Caco-2 (cell line): ENCODE measurements at regions not wholly inside any gene's neighbourhood (a gene's known extent, or its start where the extent isn't known, plus 50 kb on each side); places are given as distances from the start of the nearest gene placed in this dataset.

Experiments
- BruUV-seq: library from RNA; stranded (reverse); fragments of 400-500 nt; replicated peaks from 2 replicates; lab custom pipeline; 2021; lab: Mats Ljungman, UMichigan
- CTCF ChIA-PET: fragments of 300-600 bp; sonication (Branson Sonifier 250); formaldehyde crosslinking; loops from one replicate; lab custom pipeline; 2022; ENCODE audit warnings: antibody characterized with exemption; lab: Charles Lee
- POLR2A ChIA-PET: fragments of 300-600 bp; sonication (Branson Sonifier 250); formaldehyde crosslinking; loops from one replicate; lab custom pipeline; 2022; ENCODE audit warnings: antibody characterized with exemption; lab: Charles Lee
- DNase-seq, 2 experiments: peaks; one replicate each; pipeline versions ENCODE4 v3.0.0 to v3.0.0-alpha.2; 2020 to 2022
- H3K27me3 ChIP-seq: replicated peaks from 2 replicates; pipeline ENCODE4 v1.6.0; 2011; ENCODE audit warnings: low read length; ENCODE audit not compliant: control insufficient read depth, insufficient read depth
- H3K36me3 ChIP-seq: 2 replicates; pipeline ENCODE4 v1.5.1; 2011; ENCODE audit warnings: low read length; ENCODE audit not compliant: control insufficient read depth, insufficient read depth
- H3K4me1 ChIP-seq: fragments of 250-450 bp; sonication (Bioruptor Pico); 2 replicates; pipeline ENCODE4 v1.5.1; 2020; ENCODE audit warnings: mild to moderate bottlenecking
- H3K4me3 ChIP-seq: 2 replicates; pipeline ENCODE4 v1.5.1; 2011; ENCODE audit warnings: low read depth, mild to moderate bottlenecking, control low read depth, low read length
- H3K9me3 ChIP-seq: fragments of 250-450 bp; sonication (Bioruptor Pico); 2 replicates; pipeline ENCODE4 v1.5.1; 2020; ENCODE audit warnings: mild to moderate bottlenecking, moderate library complexity
- H3K27ac Mint-ChIP-seq: one replicate; pipeline ENCODE4 v1.8.0; 2022; ENCODE audit warnings: mixed read lengths; ENCODE audit not compliant: unreplicated experiment
- H3K27me3 Mint-ChIP-seq: one replicate; pipeline ENCODE4 v1.8.0; 2022; ENCODE audit warnings: mixed read lengths; ENCODE audit not compliant: insufficient read depth, unreplicated experiment
- H3K36me3 Mint-ChIP-seq: one replicate; pipeline ENCODE4 v1.8.0; 2022; ENCODE audit warnings: mild to moderate bottlenecking, mixed read lengths; ENCODE audit not compliant: insufficient read depth, unreplicated experiment
- H3K4me1 Mint-ChIP-seq: one replicate; pipeline ENCODE4 v1.8.0; 2022; ENCODE audit warnings: low read depth, mixed read lengths; ENCODE audit not compliant: unreplicated experiment
- H3K4me3 Mint-ChIP-seq: one replicate; pipeline ENCODE4 v1.8.0; 2022; ENCODE audit warnings: mild to moderate bottlenecking, moderate library complexity, mixed read lengths; ENCODE audit not compliant: unreplicated experiment
- H3K9me3 Mint-ChIP-seq: one replicate; pipeline ENCODE4 v1.8.0; 2022; ENCODE audit warnings: mixed read lengths; ENCODE audit not compliant: unreplicated experiment
- CTCF ChIP-seq, 2 experiments: fragments of 200-600 bp in 1 of 2; IDR thresholded peaks; 1 replicate in 1 of 2; 2 replicates in 1 of 2; pipeline versions ENCODE4 v1.5.1 to v1.8.0; 2011 to 2022; ENCODE audit warnings: antibody characterized with exemption in 1 of 2, control low read depth in 1 of 2, inconsistent platforms in 1 of 2, low read depth in 1 of 2, low read length in 1 of 2, mild to moderate bottlenecking in 1 of 2, moderate library complexity in 1 of 2; ENCODE audit not compliant: insufficient read depth in 1 of 2, severe bottlenecking in 1 of 2, unreplicated experiment in 1 of 2
- intact Hi-C: fragments of 100-400 bp; cut with micrococcal nuclease; formaldehyde crosslinking; loops from one replicate; pipeline ENCODE4 v1.10.0; 2022; ENCODE audit not compliant: unreplicated experiment

DNA sequence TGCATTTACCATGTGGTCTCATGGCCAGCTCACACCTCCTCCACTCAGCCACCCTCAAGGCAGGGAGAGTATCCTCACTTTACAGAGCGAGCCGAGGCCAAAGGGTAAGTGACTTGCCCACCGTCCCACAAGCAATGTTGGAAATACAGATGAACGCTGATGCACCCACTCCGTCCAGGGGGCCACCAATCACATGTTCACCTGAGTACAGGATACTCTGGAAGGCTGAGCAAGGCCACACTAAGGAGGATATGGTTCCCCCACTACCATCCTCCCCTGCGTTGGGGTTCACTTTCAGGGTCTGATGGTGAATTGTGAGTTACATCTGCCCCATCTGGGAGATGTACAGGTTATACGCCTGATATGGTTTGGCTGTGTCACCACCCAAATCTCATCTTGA lies 128.8 kb downstream of the ATPSCKMT start:
- peaks cover 10% of the 10 kb centered on the region for H3K9me3 Mint-ChIP-seq
- no peak overlapping the region for H3K4me3 Mint-ChIP-seq
- no peak for DNase-seq
- H3K27me3 Mint-ChIP-seq: no peaks in the 10 kb centered on the region
- Histone ChIP-seq H3K36me3 (no peaks in the 10 kb centered on the region), H3K4me3 (no peak overlapping the region), H3K9me3 (no peaks in the 10 kb centered on the region), H3K4me1 (no peaks in the 10 kb centered on the region), H3K27me3 (no peaks in the 10 kb centered on the region)
- H3K4me1 Mint-ChIP-seq: no peaks in the 10 kb centered on the region
- no peak for TF ChIP-seq CTCF (IDR thresholded peaks at IDR 0.05; ENCODE audit: insufficient read depth in 1 of 2, low read depth in 1 of 2, low read length in 1 of 2, severe bottlenecking in 1 of 2, unreplicated experiment in 1 of 2)
- ChIA-PET CTCF (no interaction called here), POLR2A (no interaction called here)
- H3K36me3 Mint-ChIP-seq: peaks cover 6% of the 10 kb centered on the region
- intact Hi-C loops: no loop called here
- no TSS peak for BruUV-seq
- no peak overlapping the region for H3K27ac Mint-ChIP-seq

- H3K4me1 ChIP-seq: no peaks in the 10 kb centered on the region
- Mint-ChIP-seq H3K9me3 (peaks cover 10% of the 10 kb centered on the region), H3K4me1 (no peaks in the 10 kb centered on the region), H3K36me3 (no peaks in the 10 kb centered on the region), H3K27ac (no peak overlapping the region), H3K27me3 (no peaks in the 10 kb centered on the region), H3K4me3 (no peak overlapping the region)
- BruUV-seq: no TSS peak
- ChIA-PET POLR2A (no interaction called here), CTCF (no interaction called here)
- DNase-seq: no peak
- TF ChIP-seq CTCF (IDR thresholded peaks at IDR 0.05; ENCODE audit: insufficient read depth in 1 of 2, low read depth in 1 of 2, low read length in 1 of 2, severe bottlenecking in 1 of 2, unreplicated experiment in 1 of 2): no peak
- H3K9me3 ChIP-seq: no peaks in the 10 kb centered on the region
- H3K4me3 ChIP-seq: no peak overlapping the region
- no peaks in the 10 kb centered on the region for H3K36me3 ChIP-seq
- no peaks in the 10 kb centered on the region for H3K27me3 ChIP-seq
- intact Hi-C loops: no loop called here
Observed at GRCh38 chr5:10118150-10118549, 131.5 kb downstream of the ATPSCKMT start.

DNA sequence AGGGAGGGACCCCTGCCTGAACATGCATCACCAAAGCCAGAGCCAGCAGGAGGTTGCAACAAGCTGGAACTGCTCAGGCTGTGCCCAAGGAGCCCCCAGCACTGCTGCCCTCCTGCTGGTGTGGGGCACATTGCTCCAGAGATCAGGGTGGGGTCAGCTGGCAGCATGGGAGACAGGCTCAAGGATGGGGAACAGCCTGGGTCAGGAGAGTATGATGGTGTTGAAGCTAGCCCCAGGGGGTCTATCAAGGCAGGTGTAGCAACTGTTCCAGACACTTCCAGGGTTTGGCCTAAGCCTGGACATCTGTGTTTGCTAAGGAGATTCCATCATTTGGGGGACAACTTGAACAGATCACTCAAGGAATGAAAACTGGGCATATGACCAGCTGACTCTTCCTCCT lies 133.1 kb downstream of the ATPSCKMT start:
- Histone ChIP-seq H3K4me3 (no peak overlapping the region), H3K9me3 (no peaks in the 10 kb centered on the region), H3K27me3 (no peaks in the 10 kb centered on the region), H3K4me1 (no peaks in the 10 kb centered on the region), H3K36me3 (no peaks in the 10 kb centered on the region)
- ChIA-PET CTCF (no interaction called here), POLR2A (no interaction called here)
- intact Hi-C loops: no loop called here
- Mint-ChIP-seq H3K4me1 (no peaks in the 10 kb centered on the region), H3K36me3 (no peaks in the 10 kb centered on the region), H3K27me3 (no peaks in the 10 kb centered on the region), H3K4me3 (no peak overlapping the region), H3K9me3 (peaks cover 10% of the 10 kb centered on the region), H3K27ac (no peak overlapping the region)
- no peak for TF ChIP-seq CTCF (IDR thresholded peaks at IDR 0.05; ENCODE audit: insufficient read depth in 1 of 2, low read depth in 1 of 2, low read length in 1 of 2, severe bottlenecking in 1 of 2, unreplicated experiment in 1 of 2)
- BruUV-seq: no TSS peak
- no peak for DNase-seq
